ENCODE measurements at regions not wholly inside any gene's neighbourhood (a gene's known extent, or its start where the extent isn't known, plus 50 kb on each side); places are given as distances from the start of the nearest gene placed in this dataset.
"Not testable (repeated sequence)": the region's sequence is repeated elsewhere in the genome, so short reads cannot be mapped to it uniquely, and the experiment has no call there.

DNA sequence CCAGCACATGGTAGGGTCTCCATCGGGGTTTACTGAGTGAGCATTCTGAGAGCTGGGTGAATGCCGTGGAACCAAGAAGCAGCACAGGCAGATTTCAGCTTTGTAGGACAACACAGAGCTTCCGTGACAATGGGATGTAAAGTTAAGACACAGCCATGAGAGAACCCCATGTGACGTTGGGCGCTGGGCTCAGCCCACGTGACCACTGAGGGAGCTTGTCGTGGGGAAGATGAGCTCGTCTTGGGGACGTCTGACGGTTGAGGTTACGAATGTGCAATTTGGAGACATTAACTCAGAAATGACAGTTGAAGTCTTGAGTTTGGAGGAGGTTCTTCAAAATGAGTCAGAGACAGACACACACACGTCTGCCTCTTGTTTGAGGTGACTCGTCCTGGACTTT lies 51.5 kb upstream of the MUC20 start:
- TF ChIP-seq, protein P1, sequence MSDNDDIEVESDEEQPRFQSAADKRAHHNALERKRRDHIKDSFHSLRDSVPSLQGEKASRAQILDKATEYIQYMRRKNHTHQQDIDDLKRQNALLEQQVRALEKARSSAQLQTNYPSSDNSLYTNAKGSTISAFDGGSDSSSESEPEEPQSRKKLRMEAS (IDR thresholded peaks at IDR 0.05; ENCODE audit: insufficient read depth, insufficient read length), result not testable (repeated sequence)
- not testable (repeated sequence) for TF ChIP-seq POLR2AphosphoS5 (IDR thresholded peaks at IDR 0.05; ENCODE audit: insufficient read depth, low read depth, low read length); FOS (IDR thresholded peaks at IDR 0.05; ENCODE audit: borderline replicate concordance, insufficient read depth, low read length); POLR2A (IDR thresholded peaks at IDR 0.05; ENCODE audit: low read depth, low read length); EZH2 (IDR thresholded peaks at IDR 0.05; ENCODE audit: borderline replicate concordance, low read depth, low read length, severe bottlenecking); MYC (IDR thresholded peaks at IDR 0.05; ENCODE audit: low read depth, low read length); JUN (IDR thresholded peaks at IDR 0.05; ENCODE audit: borderline replicate concordance, insufficient read depth, insufficient read length, low read depth); GATA2 (IDR thresholded peaks at IDR 0.05; ENCODE audit: insufficient read depth, insufficient read length, low read depth, low read length)
- TF ChIP-seq, protein P2, sequence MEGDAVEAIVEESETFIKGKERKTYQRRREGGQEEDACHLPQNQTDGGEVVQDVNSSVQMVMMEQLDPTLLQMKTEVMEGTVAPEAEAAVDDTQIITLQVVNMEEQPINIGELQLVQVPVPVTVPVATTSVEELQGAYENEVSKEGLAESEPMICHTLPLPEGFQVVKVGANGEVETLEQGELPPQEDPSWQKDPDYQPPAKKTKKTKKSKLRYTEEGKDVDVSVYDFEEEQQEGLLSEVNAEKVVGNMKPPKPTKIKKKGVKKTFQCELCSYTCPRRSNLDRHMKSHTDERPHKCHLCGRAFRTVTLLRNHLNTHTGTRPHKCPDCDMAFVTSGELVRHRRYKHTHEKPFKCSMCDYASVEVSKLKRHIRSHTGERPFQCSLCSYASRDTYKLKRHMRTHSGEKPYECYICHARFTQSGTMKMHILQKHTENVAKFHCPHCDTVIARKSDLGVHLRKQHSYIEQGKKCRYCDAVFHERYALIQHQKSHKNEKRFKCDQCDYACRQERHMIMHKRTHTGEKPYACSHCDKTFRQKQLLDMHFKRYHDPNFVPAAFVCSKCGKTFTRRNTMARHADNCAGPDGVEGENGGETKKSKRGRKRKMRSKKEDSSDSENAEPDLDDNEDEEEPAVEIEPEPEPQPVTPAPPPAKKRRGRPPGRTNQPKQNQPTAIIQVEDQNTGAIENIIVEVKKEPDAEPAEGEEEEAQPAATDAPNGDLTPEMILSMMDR (IDR thresholded peaks at IDR 0.05; ENCODE audit: extremely low read depth in 1 of 2, insufficient read depth in 1 of 2, low read depth in 1 of 2, low read length in 2 of 2), result not testable (repeated sequence)
